ENCODE measurements at regions not wholly inside any gene's neighbourhood (a gene's known extent, or its start where the extent isn't known, plus 50 kb on each side); places are given as distances from the start of the nearest gene placed in this dataset.

DNA sequence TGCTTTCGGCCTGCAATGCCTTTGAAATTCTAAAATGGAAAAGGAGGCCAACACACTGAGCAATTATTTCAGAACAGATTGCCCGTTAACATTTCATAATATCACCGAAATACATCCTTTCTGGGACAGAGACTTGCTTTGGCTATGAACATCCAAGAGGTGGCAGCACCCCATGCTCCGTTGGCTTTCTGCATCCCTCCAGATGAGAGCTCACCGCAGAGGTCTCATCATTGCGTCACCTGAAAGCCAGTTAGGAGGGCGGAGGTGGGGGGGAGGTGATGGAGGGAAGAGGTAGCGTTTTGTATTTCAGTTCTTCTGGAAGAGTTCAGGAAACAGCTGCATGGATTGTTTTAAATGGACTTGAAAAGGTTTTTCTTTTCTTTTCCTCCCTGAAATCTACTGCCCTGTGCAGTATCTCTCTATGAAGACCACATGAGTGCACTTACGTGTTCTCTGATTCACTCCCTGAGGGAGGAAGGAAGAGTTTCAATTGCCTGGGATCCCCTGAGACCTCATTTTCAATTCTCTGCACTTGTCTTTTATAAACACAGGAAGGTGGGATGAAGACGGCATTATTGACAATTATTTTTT lies 166.8 kb upstream of the PGRMC2 start:
- TF ChIP-seq YY1 (IDR thresholded peaks at IDR 0.05; ENCODE audit: insufficient read depth, insufficient read length) (no peak), ZNF274 (IDR thresholded peaks at IDR 0.05; ENCODE audit: low read depth, low read length) (no peak)

Measured in NT2/D1 (cell line).